Muscle layer of colon (tissue), 2 donors: ENCODE measurements at regions not wholly inside any gene's neighbourhood (a gene's known extent, or its start where the extent isn't known, plus 50 kb on each side); places are given as distances from the start of the nearest gene placed in this dataset.

Experiments used
- H3K27ac ChIP-seq: one replicate; pipeline ENCODE4 v1.7.0; 2013; ENCODE audit warnings: low read depth, mild to moderate bottlenecking, low read length, moderate library complexity
- H3K27me3 ChIP-seq, 2 donors: one replicate each; pipeline ENCODE4 v1.7.0; 2013; ENCODE audit warnings: low read length in 2 of 2, mild to moderate bottlenecking in 2 of 2; ENCODE audit not compliant: insufficient read depth in 2 of 2, control insufficient read depth in 1 of 2
- H3K36me3 ChIP-seq: one replicate; pipeline ENCODE4 v1.7.0; 2013; ENCODE audit warnings: mild to moderate bottlenecking, low read length; ENCODE audit not compliant: insufficient read depth
- H3K4me1 ChIP-seq: one replicate; pipeline ENCODE4 v1.7.0; 2013; ENCODE audit warnings: mild to moderate bottlenecking, low read length; ENCODE audit not compliant: insufficient read depth
- H3K4me3 ChIP-seq, 2 donors: one replicate each; pipeline ENCODE4 v1.7.0; 2013; ENCODE audit warnings: low read length in 2 of 2, low read depth in 1 of 2, mild to moderate bottlenecking in 1 of 2, moderate library complexity in 1 of 2
- H3K9ac ChIP-seq: one replicate; pipeline ENCODE4 v1.7.0; 2013; ENCODE audit warnings: low read length
- H3K9me3 ChIP-seq: one replicate; pipeline ENCODE4 v1.7.0; 2013; ENCODE audit warnings: mild to moderate bottlenecking, low read length
- donor health status: abdominal sarcoma.
- donor health status: Adenocarcinoma of cecum.

DNA sequence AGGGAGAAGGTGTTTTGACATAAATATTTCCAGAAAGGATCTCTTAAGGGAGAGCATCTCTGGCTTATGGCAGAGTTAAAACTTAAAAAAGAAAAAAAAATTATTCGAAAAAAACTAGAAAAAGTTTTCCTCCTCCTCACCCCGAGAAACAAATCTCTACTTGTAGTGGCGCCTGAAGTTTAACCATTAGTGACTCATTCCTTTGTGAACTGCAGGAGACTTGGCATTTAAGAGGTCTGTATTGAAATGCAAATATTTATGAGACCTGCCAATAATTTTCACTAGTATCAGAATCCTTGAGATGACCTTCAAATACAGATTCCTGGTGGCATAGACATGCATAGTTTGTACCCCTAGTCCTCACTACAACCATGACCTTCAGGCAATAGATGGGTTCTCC is 64.9 kb upstream of the MED4 start:
- H3K4me1 ChIP-seq: peaks cover 10% of the 10 kb centered on the region
- no peaks in the 10 kb centered on the region for H3K36me3 ChIP-seq
- H3K9me3 ChIP-seq: no peaks in the 10 kb centered on the region
- H3K27me3 ChIP-seq: no peaks in the 10 kb centered on the region
- no peak overlapping the region for H3K9ac ChIP-seq
- H3K27ac ChIP-seq: peak overlapping the region; percentile 13
- H3K4me3 ChIP-seq: no peak overlapping the region

DNA sequence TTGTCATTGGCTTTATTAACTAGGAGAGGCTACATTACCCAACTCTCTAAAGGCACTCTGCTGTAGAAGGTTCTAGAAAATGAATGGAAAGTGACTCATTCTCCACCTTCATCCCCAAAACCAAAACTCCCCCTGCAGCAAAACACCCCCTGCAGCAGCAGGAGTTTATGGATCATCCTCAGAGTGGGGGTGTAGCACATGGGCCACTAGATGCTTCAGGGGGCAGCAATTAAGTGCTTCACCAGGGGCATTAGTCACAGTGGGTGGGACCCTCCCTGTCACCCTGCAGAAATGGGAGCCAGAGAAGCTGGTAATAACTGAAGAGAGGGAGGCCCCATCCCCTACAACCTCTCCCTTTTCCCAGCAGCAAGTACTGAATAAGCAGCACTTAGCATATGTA is 64.5 kb upstream of the MED4 start:
- no peaks in the 10 kb centered on the region for H3K27me3 ChIP-seq
- H3K36me3 ChIP-seq: no peaks in the 10 kb centered on the region
- peaks cover 10% of the 10 kb centered on the region for H3K4me1 ChIP-seq
- no peak overlapping the region for H3K27ac ChIP-seq
- H3K9me3 ChIP-seq: no peaks in the 10 kb centered on the region
- H3K4me3 ChIP-seq: no peak overlapping the region
- H3K9ac ChIP-seq: no peak overlapping the region

DNA sequence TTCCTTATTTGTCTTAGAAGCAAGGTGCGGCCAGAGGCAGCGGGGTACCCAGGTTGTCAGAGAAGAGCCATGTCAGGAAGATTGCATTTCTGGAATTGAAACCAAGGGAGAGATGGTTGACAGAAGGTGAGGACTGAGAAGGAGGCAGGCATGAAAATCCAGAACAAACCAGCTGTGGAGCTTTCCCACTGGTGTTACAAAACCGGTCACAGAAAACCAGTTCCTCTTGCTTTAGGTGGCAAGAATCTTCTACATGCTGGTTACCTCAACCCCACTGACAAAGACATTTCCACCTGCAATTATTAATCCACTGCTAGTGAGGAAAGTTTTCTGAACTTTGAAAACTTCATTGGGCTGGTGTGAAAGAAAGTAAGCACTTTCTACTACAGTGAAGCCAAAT is 64.0 kb upstream of the MED4 start:
- no peak overlapping the region for H3K27ac ChIP-seq
- H3K9ac ChIP-seq: no peak overlapping the region
- H3K9me3 ChIP-seq: no peaks in the 10 kb centered on the region
- H3K36me3 ChIP-seq: no peaks in the 10 kb centered on the region
- H3K27me3 ChIP-seq: no peaks in the 10 kb centered on the region
- H3K4me3 ChIP-seq: no peak overlapping the region
- H3K4me1 ChIP-seq: peaks cover 10% of the 10 kb centered on the region

DNA sequence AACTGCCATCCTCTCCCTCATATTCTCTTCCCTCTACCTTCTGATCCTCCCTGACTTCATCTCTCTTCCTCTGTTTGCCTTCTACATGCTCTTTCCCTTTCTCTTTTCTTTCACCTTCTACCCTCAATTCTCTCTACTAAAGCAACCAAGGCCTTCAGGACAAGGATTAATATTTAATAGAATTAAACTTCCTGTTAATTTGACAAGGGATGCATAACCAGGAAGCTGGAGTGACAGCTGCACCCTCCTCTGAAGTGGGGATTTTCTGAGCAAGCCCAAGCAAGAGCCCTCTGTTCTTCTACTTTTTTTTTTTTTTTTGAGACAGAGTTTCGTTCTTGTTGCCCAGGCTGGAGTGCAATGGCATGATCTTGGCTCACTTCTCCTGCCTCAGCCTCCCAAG is 63.4 kb upstream of the MED4 start:
- H3K27me3 ChIP-seq: no peaks in the 10 kb centered on the region
- no peaks in the 10 kb centered on the region for H3K9me3 ChIP-seq
- H3K9ac ChIP-seq: no peak overlapping the region
- no peak overlapping the region for H3K27ac ChIP-seq
- H3K36me3 ChIP-seq: no peaks in the 10 kb centered on the region
- H3K4me3 ChIP-seq: no peak overlapping the region
- H3K4me1 ChIP-seq: peaks cover 10% of the 10 kb centered on the region

DNA sequence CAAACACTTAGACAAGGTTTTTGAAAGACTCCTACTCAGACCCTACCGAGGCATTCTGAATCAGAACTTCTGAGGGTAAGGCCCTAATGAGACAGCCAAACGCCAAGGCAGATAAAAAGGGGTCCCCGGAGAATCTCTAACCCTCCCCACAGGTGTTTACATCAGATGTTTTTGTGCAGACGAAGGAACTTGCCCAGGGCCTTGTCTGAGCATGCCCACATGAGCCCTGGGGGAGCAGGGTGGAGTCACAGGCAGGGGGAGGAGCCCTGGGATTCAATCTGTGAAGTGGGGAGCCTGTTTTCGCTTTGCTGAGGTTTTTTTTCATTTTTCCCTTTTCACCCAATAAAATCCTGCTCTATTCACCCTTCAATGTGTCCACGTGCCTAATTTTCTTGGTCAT is 61.6 kb upstream of the MED4 start:
- Histone ChIP-seq H3K9ac (no peak overlapping the region), H3K27ac (no peak overlapping the region), H3K9me3 (no peaks in the 10 kb centered on the region), H3K4me3 (no peak overlapping the region), H3K36me3 (no peaks in the 10 kb centered on the region), H3K4me1 (peaks cover 8% of the 10 kb centered on the region), H3K27me3 (no peaks in the 10 kb centered on the region)

DNA sequence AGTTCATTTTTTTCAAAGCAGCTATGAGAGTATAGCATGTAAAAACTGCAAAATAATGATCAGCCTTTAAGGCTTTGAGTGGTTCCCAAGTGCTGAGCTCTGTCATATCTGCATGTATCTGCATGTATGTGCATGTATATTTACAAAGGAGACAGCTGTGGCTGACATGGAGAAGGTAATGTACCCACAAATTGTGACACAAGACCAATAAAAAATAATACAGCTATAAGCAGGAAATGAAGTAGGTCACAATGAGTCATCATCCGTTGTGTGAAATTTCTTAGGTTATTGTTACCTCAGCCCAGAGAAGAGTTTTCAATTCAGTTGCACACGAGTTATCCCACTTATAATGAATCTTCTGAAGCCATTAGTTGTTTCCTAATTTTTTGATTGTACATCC is 60.9 kb upstream of the MED4 start:
- Histone ChIP-seq H3K9ac (no peak overlapping the region), H3K27ac (no peak overlapping the region), H3K4me1 (peaks cover 6% of the 10 kb centered on the region), H3K36me3 (no peaks in the 10 kb centered on the region), H3K4me3 (no peak overlapping the region), H3K27me3 (no peaks in the 10 kb centered on the region), H3K9me3 (no peaks in the 10 kb centered on the region)

DNA sequence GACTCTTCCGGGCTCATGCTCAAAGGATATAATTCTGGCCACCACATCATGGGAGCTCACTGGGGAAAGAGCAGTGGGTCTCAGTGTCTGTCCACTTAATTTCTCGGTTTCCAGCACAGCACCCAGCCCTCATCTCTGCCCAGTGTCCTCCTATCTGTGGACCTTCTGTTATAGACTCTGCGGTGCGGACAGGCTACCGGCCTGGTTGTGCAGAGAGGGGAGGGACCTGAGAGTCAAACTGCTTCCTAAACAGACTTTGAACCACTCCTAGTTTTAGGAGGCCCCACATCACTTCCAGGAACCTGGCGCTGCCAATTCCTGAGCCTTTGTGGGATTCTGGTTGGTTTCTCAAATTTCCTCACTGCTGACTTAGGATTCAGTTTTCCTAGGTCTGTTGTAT is 59.8 kb upstream of the MED4 start:
- Histone ChIP-seq H3K4me1 (no peaks in the 10 kb centered on the region), H3K27ac (no peak overlapping the region), H3K9me3 (no peaks in the 10 kb centered on the region), H3K27me3 (no peaks in the 10 kb centered on the region), H3K4me3 (no peak overlapping the region), H3K36me3 (no peaks in the 10 kb centered on the region), H3K9ac (no peak overlapping the region)

DNA sequence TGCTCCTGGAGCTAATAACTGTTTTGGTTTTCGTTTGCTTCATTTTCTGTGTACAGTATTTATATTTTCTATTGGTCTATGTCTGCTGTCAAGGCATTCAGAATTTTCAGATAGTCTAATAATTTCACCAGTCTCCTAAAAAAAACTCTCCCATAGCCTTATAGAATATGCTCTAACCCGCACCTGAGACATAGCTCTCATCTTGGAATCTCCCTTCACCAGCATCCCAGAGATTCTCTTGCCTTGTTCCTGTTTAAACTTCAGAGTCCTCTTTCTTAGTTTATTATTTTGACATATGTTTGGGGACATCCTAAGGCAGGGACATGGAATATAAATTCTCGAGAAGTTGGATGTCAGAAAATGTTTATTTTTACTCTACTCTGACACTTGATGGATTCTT is 58.3 kb upstream of the MED4 start:
- Histone ChIP-seq H3K9ac (no peak overlapping the region), H3K27ac (no peak overlapping the region), H3K4me1 (no peaks in the 10 kb centered on the region), H3K27me3 (no peaks in the 10 kb centered on the region), H3K9me3 (no peaks in the 10 kb centered on the region), H3K36me3 (no peaks in the 10 kb centered on the region), H3K4me3 (no peak overlapping the region)

DNA sequence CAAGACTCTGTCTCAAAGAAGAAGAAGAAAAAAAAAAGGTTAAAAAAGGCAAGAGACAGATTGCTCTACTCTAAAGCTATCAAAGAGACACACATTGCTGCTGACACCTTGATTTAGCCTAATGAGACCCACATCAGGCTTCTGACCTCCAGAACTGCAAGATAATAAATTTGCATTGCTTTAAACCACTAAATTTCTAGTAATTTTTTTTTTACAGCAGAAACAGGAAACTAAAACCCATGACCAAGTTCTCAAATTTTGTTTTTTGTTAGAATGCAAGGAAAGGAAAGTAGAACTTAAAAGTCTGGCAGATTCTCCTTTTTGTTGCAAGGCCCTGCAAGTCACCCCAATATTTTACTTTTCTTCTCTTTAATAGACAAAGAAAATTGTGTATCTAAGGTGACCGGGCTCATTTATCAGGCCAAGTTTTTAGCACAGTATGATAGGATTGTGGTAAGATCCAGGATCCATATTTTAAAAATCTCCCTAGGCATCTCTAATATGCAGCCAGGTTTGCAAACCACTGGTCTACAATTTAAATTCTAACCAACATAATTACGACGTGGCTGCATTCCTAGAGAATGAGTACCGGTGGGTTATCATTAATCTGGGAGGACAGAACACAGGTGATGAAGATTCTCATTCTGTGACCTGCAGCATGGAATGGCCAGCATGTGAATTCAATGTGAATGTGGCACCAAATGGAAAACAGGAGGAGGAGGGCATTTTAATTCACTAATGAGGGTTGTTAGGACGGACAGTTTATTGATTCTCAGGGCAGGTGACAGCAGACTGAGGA is 56.7 kb upstream of the MED4 start:
- H3K4me3 ChIP-seq: no peak overlapping the region
- H3K9me3 ChIP-seq: no peaks in the 10 kb centered on the region
- no peaks in the 10 kb centered on the region for H3K36me3 ChIP-seq
- H3K27me3 ChIP-seq: no peaks in the 10 kb centered on the region
- H3K27ac ChIP-seq: no peak overlapping the region
- H3K4me1 ChIP-seq: no peaks in the 10 kb centered on the region
- no peak overlapping the region for H3K9ac ChIP-seq

DNA sequence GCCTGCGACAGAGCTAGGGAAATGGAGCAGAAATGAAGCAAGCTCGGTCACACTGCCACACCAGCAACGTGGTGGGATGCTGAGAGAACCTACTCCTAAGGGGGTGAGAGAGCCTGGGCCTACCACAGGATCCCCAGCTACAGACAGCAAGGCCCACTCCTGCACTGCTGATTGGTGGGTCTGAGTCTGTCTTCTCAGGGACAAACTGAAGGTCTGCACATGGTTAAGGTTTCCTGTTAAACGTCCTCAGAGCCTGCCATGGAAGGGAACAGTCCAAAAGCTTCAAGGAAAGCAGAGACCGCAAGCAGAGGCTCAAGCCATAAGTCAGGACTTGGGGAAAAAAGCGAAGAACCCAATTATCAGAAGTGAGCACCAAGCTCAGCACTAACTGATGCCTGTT is 53.5 kb upstream of the MED4 start:
- H3K27me3 ChIP-seq: no peaks in the 10 kb centered on the region
- H3K36me3 ChIP-seq: no peaks in the 10 kb centered on the region
- no peak overlapping the region for H3K27ac ChIP-seq
- peaks cover 7% of the 10 kb centered on the region for H3K4me1 ChIP-seq
- no peaks in the 10 kb centered on the region for H3K9me3 ChIP-seq
- no peak overlapping the region for H3K9ac ChIP-seq
- H3K4me3 ChIP-seq: no peak overlapping the region

DNA sequence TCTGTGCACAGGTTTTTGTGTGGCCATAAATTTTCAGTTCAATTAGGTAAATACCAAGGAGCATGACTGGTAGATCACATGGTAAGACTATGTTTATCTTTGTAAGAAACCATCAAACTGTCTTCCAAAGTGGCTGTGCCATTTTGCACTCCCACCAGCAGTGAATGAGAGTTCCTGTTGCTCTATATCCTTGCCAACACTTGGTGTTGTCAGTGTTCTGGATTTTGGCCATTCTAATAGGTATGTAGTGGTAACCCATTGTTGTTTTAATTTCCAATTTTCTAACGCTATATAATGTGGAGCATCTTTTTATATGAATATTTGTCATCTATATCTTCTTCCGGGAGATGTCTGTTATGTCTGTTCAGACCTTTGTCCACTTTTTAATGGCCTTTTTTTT is 51.7 kb upstream of the MED4 start:
- Histone ChIP-seq H3K4me3 (no peak overlapping the region), H3K27me3 (no peaks in the 10 kb centered on the region), H3K27ac (no peak overlapping the region), H3K9ac (no peak overlapping the region), H3K9me3 (no peaks in the 10 kb centered on the region), H3K4me1 (peaks cover 7% of the 10 kb centered on the region), H3K36me3 (no peaks in the 10 kb centered on the region)

DNA sequence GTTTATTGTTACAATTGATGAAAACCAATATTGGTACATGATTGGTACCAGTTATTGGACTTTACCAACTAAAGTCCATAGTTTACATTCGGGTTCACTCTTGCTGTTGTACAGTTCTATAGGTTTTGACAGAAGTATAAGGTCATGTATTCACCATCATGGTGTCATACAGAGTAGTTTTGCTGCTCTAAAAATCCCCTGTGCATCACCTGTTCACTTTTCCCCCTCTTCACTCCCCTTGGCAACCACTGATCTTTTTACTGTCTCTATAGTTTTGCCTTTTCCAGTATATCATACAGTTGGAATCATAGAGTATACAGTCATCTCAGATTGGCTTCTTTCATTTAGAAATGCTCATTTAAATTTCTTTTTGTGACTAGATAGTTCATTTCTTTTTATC is 51.2 kb upstream of the MED4 start:
- Histone ChIP-seq H3K36me3 (no peaks in the 10 kb centered on the region), H3K4me3 (no peak overlapping the region), H3K4me1 (peaks cover 7% of the 10 kb centered on the region), H3K27me3 (no peaks in the 10 kb centered on the region), H3K9ac (no peak overlapping the region), H3K9me3 (no peaks in the 10 kb centered on the region), H3K27ac (no peak overlapping the region)
